K562 (cell line): ENCODE measurements at regions not wholly inside any gene's neighbourhood (a gene's known extent, or its start where the extent isn't known, plus 50 kb on each side); places are given as distances from the start of the nearest gene placed in this dataset.

Experiments used
- ADNP ChIP-seq: fragments of 200-800 bp; sonication (Bioruptor generic); IDR thresholded peaks from 2 replicates; pipeline ENCODE4 v1.6.1; 2016; ENCODE audit warnings: missing genetic modification characterization, missing compliant biosample characterization
- ZNF3 ChIP-seq: fragments of 250-450 bp; sonication (Bioruptor Pico); IDR thresholded peaks from 2 replicates; pipeline ENCODE4 v1.5.0; 2021; ENCODE audit warnings: mild to moderate bottlenecking, moderate library complexity
- ZSCAN29 ChIP-seq: fragments of 450-650 bp; IDR thresholded peaks from 2 replicates; pipeline ENCODE4 v1.6.1; 2017
- TF ChIP-seq, protein P1 (sequence below): fragments of 450-650 bp; conservative IDR thresholded peaks from 2 replicates; pipeline ENCODE4 v1.6.1; 2016; ENCODE audit warnings: missing genetic modification characterization, low read depth, mild to moderate bottlenecking, missing compliant biosample characterization, moderate library complexity
- TF ChIP-seq, protein P2 (sequence below): sonication (generic); formaldehyde crosslinking; IDR thresholded peaks from 2 replicates; pipeline ENCODE4 v1.8.1; 2022; ENCODE audit warnings: missing genetic modification reagents
- TF ChIP-seq, protein P3 (sequence below): fragments of 150-350 bp; IDR thresholded peaks from 2 replicates; pipeline ENCODE4 v1.6.1; 2014; ENCODE audit warnings: low read depth, mild to moderate bottlenecking, low read length, borderline replicate concordance

DNA sequence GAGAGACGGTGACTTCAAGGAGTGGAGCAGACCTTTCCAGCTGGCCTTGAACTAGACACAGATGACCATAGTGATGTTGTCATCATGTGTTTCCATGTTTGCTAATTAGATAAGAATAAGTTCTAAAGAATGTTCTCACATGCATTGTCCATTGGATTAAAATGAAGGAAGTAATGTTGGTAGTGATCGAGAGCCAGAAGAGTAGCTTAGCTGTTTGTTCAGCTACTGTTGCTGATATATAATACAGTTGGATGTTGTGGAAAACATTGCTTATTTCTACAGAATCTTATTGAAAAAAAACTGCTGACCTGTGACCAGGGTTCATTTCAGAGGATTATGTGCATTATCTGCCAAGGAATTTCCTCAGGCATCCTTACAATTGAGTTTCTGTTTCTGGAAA lies 249.1 kb upstream of the POGK start (continued):
- TF ChIP-seq, protein P1, sequence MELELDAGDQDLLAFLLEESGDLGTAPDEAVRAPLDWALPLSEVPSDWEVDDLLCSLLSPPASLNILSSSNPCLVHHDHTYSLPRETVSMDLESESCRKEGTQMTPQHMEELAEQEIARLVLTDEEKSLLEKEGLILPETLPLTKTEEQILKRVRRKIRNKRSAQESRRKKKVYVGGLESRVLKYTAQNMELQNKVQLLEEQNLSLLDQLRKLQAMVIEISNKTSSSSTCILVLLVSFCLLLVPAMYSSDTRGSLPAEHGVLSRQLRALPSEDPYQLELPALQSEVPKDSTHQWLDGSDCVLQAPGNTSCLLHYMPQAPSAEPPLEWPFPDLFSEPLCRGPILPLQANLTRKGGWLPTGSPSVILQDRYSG (tag), result no peak
- TF ChIP-seq, protein P2, sequence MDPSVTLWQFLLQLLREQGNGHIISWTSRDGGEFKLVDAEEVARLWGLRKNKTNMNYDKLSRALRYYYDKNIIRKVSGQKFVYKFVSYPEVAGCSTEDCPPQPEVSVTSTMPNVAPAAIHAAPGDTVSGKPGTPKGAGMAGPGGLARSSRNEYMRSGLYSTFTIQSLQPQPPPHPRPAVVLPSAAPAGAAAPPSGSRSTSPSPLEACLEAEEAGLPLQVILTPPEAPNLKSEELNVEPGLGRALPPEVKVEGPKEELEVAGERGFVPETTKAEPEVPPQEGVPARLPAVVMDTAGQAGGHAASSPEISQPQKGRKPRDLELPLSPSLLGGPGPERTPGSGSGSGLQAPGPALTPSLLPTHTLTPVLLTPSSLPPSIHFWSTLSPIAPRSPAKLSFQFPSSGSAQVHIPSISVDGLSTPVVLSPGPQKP, result no peak
- TF ChIP-seq, protein P3, sequence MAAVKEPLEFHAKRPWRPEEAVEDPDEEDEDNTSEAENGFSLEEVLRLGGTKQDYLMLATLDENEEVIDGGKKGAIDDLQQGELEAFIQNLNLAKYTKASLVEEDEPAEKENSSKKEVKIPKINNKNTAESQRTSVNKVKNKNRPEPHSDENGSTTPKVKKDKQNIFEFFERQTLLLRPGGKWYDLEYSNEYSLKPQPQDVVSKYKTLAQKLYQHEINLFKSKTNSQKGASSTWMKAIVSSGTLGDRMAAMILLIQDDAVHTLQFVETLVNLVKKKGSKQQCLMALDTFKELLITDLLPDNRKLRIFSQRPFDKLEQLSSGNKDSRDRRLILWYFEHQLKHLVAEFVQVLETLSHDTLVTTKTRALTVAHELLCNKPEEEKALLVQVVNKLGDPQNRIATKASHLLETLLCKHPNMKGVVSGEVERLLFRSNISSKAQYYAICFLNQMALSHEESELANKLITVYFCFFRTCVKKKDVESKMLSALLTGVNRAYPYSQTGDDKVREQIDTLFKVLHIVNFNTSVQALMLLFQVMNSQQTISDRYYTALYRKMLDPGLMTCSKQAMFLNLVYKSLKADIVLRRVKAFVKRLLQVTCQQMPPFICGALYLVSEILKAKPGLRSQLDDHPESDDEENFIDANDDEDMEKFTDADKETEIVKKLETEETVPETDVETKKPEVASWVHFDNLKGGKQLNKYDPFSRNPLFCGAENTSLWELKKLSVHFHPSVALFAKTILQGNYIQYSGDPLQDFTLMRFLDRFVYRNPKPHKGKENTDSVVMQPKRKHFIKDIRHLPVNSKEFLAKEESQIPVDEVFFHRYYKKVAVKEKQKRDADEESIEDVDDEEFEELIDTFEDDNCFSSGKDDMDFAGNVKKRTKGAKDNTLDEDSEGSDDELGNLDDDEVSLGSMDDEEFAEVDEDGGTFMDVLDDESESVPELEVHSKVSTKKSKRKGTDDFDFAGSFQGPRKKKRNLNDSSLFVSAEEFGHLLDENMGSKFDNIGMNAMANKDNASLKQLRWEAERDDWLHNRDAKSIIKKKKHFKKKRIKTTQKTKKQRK, result no peak
- TF ChIP-seq ZNF3 (CRISPR knock-in tag) (no peak), ZSCAN29 (no peak), ADNP (tag) (no peak)
